SK-N-SH (cell line): ENCODE measurements at regions not wholly inside any gene's neighbourhood (a gene's known extent, or its start where the extent isn't known, plus 50 kb on each side); places are given as distances from the start of the nearest gene placed in this dataset.

ENCODE experiments used
- FOSL2 ChIP-seq: IDR thresholded peaks from 2 replicates; pipeline ENCODE4 v1.4.0; 2012; ENCODE audit warnings: low read depth, mild to moderate bottlenecking, moderate library complexity, borderline replicate concordance
- PBX3 ChIP-seq: IDR thresholded peaks from 2 replicates; pipeline ENCODE4; 2012
- TF ChIP-seq, protein P1 (sequence below): fragments of 200-600 bp; sonication (generic); IDR thresholded peaks from 2 replicates; pipeline ENCODE4 v1.6.1; 2017; ENCODE audit warnings: antibody characterized with exemption, mild to moderate bottlenecking, moderate library complexity

- TF ChIP-seq PBX3 (no peak), FOSL2 (no peak)
- TF ChIP-seq, protein P1, sequence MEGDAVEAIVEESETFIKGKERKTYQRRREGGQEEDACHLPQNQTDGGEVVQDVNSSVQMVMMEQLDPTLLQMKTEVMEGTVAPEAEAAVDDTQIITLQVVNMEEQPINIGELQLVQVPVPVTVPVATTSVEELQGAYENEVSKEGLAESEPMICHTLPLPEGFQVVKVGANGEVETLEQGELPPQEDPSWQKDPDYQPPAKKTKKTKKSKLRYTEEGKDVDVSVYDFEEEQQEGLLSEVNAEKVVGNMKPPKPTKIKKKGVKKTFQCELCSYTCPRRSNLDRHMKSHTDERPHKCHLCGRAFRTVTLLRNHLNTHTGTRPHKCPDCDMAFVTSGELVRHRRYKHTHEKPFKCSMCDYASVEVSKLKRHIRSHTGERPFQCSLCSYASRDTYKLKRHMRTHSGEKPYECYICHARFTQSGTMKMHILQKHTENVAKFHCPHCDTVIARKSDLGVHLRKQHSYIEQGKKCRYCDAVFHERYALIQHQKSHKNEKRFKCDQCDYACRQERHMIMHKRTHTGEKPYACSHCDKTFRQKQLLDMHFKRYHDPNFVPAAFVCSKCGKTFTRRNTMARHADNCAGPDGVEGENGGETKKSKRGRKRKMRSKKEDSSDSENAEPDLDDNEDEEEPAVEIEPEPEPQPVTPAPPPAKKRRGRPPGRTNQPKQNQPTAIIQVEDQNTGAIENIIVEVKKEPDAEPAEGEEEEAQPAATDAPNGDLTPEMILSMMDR: no peak
Observed at GRCh38 chr7:155191901-155192478, 105.7 kb upstream of the INSIG1 start.
